Heart right ventricle (tissue), 16 donors: ENCODE measurements at regions not wholly inside any gene's neighbourhood (a gene's known extent, or its start where the extent isn't known, plus 50 kb on each side); places are given as distances from the start of the nearest gene placed in this dataset.
A peak's percentile ranks its signal among the peaks of the same experiment; 100 is the strongest.

Experiments used
- ATAC-seq, 8 donors: fragments of 200-7000 bp; cut with Tn5 transposase; one replicate each; pipeline ENCODE4 v1.9.1; 2020; ENCODE audit warnings: mild to moderate bottlenecking in 8 of 8, moderate library complexity in 8 of 8, moderate number of reproducible peaks in 1 of 8
- DNase-seq, 2 donors: peaks; one replicate each; pipeline ENCODE4 v3.0.0-alpha.2; 2020
- H3K27ac ChIP-seq, 10 donors: fragments of 200-600 bp; sonication (generic) in 2 of 10; one replicate each; pipeline versions ENCODE4 v1.5.0 to v1.8.0; 2020 to 2022; ENCODE audit warnings: mild to moderate bottlenecking in 3 of 10
- H3K27me3 ChIP-seq, 7 donors: fragments of 200-600 bp; one replicate each; pipeline ENCODE4 v1.8.0; 2021 to 2022; ENCODE audit warnings: mild to moderate bottlenecking in 2 of 7
- H3K36me3 ChIP-seq, 9 donors: fragments of 200-600 bp; sonication (generic) in 1 of 9; one replicate each; pipeline versions ENCODE4 v1.5.0 to v1.8.0; 2020 to 2022; ENCODE audit warnings: mild to moderate bottlenecking in 2 of 9
- H3K4me1 ChIP-seq, 9 donors: fragments of 200-600 bp; sonication (generic) in 1 of 9; one replicate each; pipeline versions ENCODE4 v1.5.0 to v1.8.0; 2020 to 2022; ENCODE audit warnings: mild to moderate bottlenecking in 4 of 9
- H3K4me3 ChIP-seq, 10 donors: fragments of 200-600 bp; sonication (generic) in 2 of 10; one replicate each; pipeline versions ENCODE4 v1.5.0 to v1.8.0; 2020 to 2022; ENCODE audit warnings: mild to moderate bottlenecking in 7 of 10, moderate library complexity in 2 of 10
- H3K9me3 ChIP-seq, 11 donors: fragments of 200-600 bp in 10 of 11; sonication (generic) in 2 of 11; one replicate each; pipeline versions ENCODE4 v1.5.0 to v1.8.0; 2013 to 2022; ENCODE audit warnings: mild to moderate bottlenecking in 2 of 11, control low read depth in 1 of 11, moderate library complexity in 1 of 11
- CTCF ChIP-seq, 9 donors: fragments of 200-600 bp; sonication (generic) in 2 of 9; IDR thresholded peaks; one replicate each; pipeline versions ENCODE4 v1.5.0 to v1.8.0; 2021 to 2022; ENCODE audit warnings: antibody characterized with exemption in 9 of 9, mild to moderate bottlenecking in 5 of 9, moderate library complexity in 1 of 9
- WGBS, 2 donors: extraction: QIAGEN DNeasy Blood & Tissue Kit; methylation state at CpG; one replicate each; pipeline ENCODE4 v1.1.7; 2013; ENCODE audit warnings: inconsistent platforms in 1 of 2; 5-methylcytosine and 5-hydroxymethylcytosine counted together
- intact Hi-C, 10 donors: fragments of 100-400 bp; cut with DNase I; formaldehyde crosslinking; loops; one replicate each; pipeline versions ENCODE4 v1.11.1 to v1.14.2; 2022
- donor health status: Arrhythmogenic right ventricular cardiomyopathy.
- donor health status: ischemic (EF 13 %, LVEDD 7.1; RV severe dilation, severe dysfunction).
- donor health status: healthy with polysubstance abuse.
- donor health status: DM: no; HTN: yes; CAD: no.
- donor health status: DM: no; HTN: no; CAD: no.
- donor health status: ischemic (EF 25% LVEDD 6.9; RV normal size, moderate dysfunction).
- donor health status: ischemic (EF 25% LVEDD 5.7; RV mildly dilated, moderate dysfunction).
- donor health status: healthy.
- donor health status: DM: yes; HTN: yes; CAD: no.
- donor health status: Ischemic cardiomyopathy.
- donor health status: ischemic (EF 35%, LVEDD 5.7; RV mildly dilated, moderate dysfunction).
- donor health status: nonischemic (EF 11% LVEDD 7.7; RV severe dilation, severe dysfunction).
- donor health status: DM: yes; HTN: yes; CAD: no.
- donor health status: PGD.
- donor health status: ischemic (EF 29% LVEDD 5.4; RV normal size, mild dysfunction).
- donor health status: nonischemic (EF 23%, LVEDD 6.1; RV moderate dilation, normal function).

DNA sequence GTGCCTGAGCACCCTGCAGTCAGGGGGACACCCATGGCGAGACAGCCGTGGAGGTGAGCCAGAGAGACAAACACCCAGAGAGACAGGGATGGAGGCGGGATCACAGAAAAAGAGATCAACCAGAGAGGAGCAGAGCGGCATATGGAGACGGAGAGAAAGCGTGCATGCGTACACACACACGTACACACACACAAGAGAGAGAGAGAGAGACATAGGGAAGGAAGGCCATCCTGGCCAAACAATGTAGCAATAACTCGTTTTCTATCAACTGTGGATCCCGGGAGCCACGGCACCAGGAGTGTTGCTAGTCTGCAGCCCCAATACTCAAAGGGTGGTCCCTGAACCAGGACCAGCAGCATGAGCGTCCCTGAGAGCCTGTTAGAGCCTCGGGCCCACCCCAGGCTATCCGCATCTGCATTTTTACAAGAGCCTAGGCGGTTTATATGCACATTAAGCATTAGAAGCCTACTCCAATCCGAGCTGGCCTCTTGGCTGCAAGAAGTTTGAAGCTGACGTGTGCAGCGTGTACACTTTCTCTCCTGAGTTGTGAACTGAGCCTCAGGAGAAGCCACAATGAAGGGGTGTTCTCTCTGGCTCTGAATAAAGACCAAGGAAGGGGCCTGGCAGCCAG is 50.1 kb upstream of the MYCN start:
- Histone ChIP-seq H3K4me3 (no peak overlapping the region), H3K27ac (no peak overlapping the region), H3K36me3 (no peaks in the 10 kb centered on the region), H3K9me3 (no peaks in the 10 kb centered on the region), H3K4me1 (peaks cover 0 to 14% (median 4%) of the 10 kb centered on the region in 9 donors), H3K27me3 (no peaks in the 10 kb centered on the region)
- no peak for DNase-seq
- 78 to 80% methylated on average over 18 of the region's 18 CpGs for WGBS, 2 donors
- TF ChIP-seq CTCF (IDR thresholded peaks at IDR 0.05), result no peak
- ATAC-seq, result peak in 7 of 8 donors; percentile 22 to 53 (median 31)
- intact Hi-C loops, result no loop called here
